Naive thymus-derived CD8-positive, alpha-beta T cell (primary cell): ENCODE measurements at regions not wholly inside any gene's neighbourhood (a gene's known extent, or its start where the extent isn't known, plus 50 kb on each side); places are given as distances from the start of the nearest gene placed in this dataset.

Experiments
- ATAC-seq, 2 donors: fragments of 150-1000 bp; cut with Tn5 transposase in 1 of 2; sonication (Bioruptor Pico), chemical (Tn5 transposase) in 1 of 2; 1 replicate in 1 of 2; 2 replicates in 1 of 2; pipeline ENCODE4 v1.10.0; 2021; ENCODE audit warnings: mild to moderate bottlenecking in 2 of 2, moderate library complexity in 2 of 2
- POLR2A ChIA-PET: fragments of 350-600 bp; sonication (Branson Sonifier 250); formaldehyde crosslinking; loops from one replicate; lab custom pipeline; 2021; ENCODE audit warnings: antibody characterized with exemption; lab: Charles Lee
- DNase-seq, 10 donors: peaks; one replicate each; pipeline versions ENCODE4 v3.0.0 to v3.0.0-alpha.2; 2020 to 2022
- H3K27ac Mint-ChIP-seq, 10 donors: one replicate each; pipeline ENCODE4 v1.8.0; 2020 to 2022; ENCODE audit warnings: mild to moderate bottlenecking in 10 of 10, mixed read lengths in 10 of 10, moderate library complexity in 4 of 10, inconsistent platforms in 1 of 10
- H3K27me3 Mint-ChIP-seq, 5 donors: one replicate each; pipeline ENCODE4 v1.8.0; 2021 to 2022; ENCODE audit warnings: mixed read lengths in 5 of 5
- H3K36me3 Mint-ChIP-seq, 3 donors: one replicate each; pipeline ENCODE4 v1.8.0; 2020 to 2022; ENCODE audit warnings: mixed read lengths in 3 of 3, mild to moderate bottlenecking in 2 of 3, inconsistent platforms in 1 of 3
- H3K4me1 Mint-ChIP-seq, 4 donors: one replicate each; pipeline ENCODE4 v1.8.0; 2021 to 2022; ENCODE audit warnings: mixed read lengths in 4 of 4
- H3K4me3 Mint-ChIP-seq, 10 donors: one replicate each; pipeline ENCODE4 v1.8.0; 2020 to 2022; ENCODE audit warnings: mild to moderate bottlenecking in 10 of 10, mixed read lengths in 10 of 10, moderate library complexity in 6 of 10, inconsistent platforms in 1 of 10
- H3K9me3 Mint-ChIP-seq, 9 donors: one replicate each; pipeline ENCODE4 v1.8.0; 2020 to 2022; ENCODE audit warnings: mixed read lengths in 9 of 9, mild to moderate bottlenecking in 3 of 9, inconsistent platforms in 1 of 9, moderate library complexity in 1 of 9

GRCh38 chr9:107064378-107064777 is 201.4 kb downstream of the ZNF462 start:
- Mint-ChIP-seq H3K4me3 (no peak overlapping the region), H3K36me3 (no peaks in the 10 kb centered on the region), H3K9me3 (no peaks in the 10 kb centered on the region), H3K27ac (no peak overlapping the region), H3K27me3 (peaks cover 0 to 3% (median 0%) of the 10 kb centered on the region in 5 donors), H3K4me1 (peaks cover 0 to 2% (median 0%) of the 10 kb centered on the region in 4 donors)
- POLR2A ChIA-PET = no interaction called here
- DNase-seq = no peak
- no peak for ATAC-seq

GRCh38 chr9:107065549-107065948 is 202.6 kb downstream of the ZNF462 start:
- peaks cover 0 to 3% (median 0%) of the 10 kb centered on the region in 5 donors for H3K27me3 Mint-ChIP-seq
- H3K4me3 Mint-ChIP-seq = no peak overlapping the region
- DNase-seq (no peak), ATAC-seq (no peak)
- no peaks in the 10 kb centered on the region for H3K36me3 Mint-ChIP-seq
- no peaks in the 10 kb centered on the region for H3K9me3 Mint-ChIP-seq
- POLR2A ChIA-PET = no interaction called here
- no peaks in the 10 kb centered on the region for H3K4me1 Mint-ChIP-seq
- no peak overlapping the region for H3K27ac Mint-ChIP-seq

GRCh38 chr9:107067739-107068416 is 204.9 kb downstream of the ZNF462 start:
- peaks cover 0 to 3% (median 0%) of the 10 kb centered on the region in 5 donors for H3K27me3 Mint-ChIP-seq
- no peaks in the 10 kb centered on the region for H3K9me3 Mint-ChIP-seq
- POLR2A ChIA-PET = no interaction called here
- no peaks in the 10 kb centered on the region for H3K4me1 Mint-ChIP-seq
- no peak for DNase-seq
- H3K27ac Mint-ChIP-seq = no peak overlapping the region
- H3K4me3 Mint-ChIP-seq = no peak overlapping the region
- no peak for ATAC-seq
- no peaks in the 10 kb centered on the region for H3K36me3 Mint-ChIP-seq

- peaks cover 0 to 3% (median 0%) of the 10 kb centered on the region in 5 donors for H3K27me3 Mint-ChIP-seq
- H3K27ac Mint-ChIP-seq = no peak overlapping the region
- ATAC-seq (no peak), DNase-seq (no peak)
- H3K9me3 Mint-ChIP-seq = no peaks in the 10 kb centered on the region
- POLR2A ChIA-PET = no interaction called here
- no peak overlapping the region for H3K4me3 Mint-ChIP-seq
- H3K36me3 Mint-ChIP-seq = no peaks in the 10 kb centered on the region
- H3K4me1 Mint-ChIP-seq = no peaks in the 10 kb centered on the region
Measured at GRCh38 chr9:107068581-107068980, 205.6 kb downstream of the ZNF462 start.

GRCh38 chr9:107070586-107070985 is 207.6 kb downstream of the ZNF462 start:
- H3K9me3 Mint-ChIP-seq = peaks cover 0 to 4% (median 0%) of the 10 kb centered on the region in 9 donors
- peaks cover 0 to 8% (median 6%) of the 10 kb centered on the region in 5 donors for H3K27me3 Mint-ChIP-seq
- H3K4me3 Mint-ChIP-seq = no peak overlapping the region
- H3K36me3 Mint-ChIP-seq = no peaks in the 10 kb centered on the region
- POLR2A ChIA-PET = no interaction called here
- ATAC-seq (no peak), DNase-seq (no peak)
- no peaks in the 10 kb centered on the region for H3K4me1 Mint-ChIP-seq
- H3K27ac Mint-ChIP-seq = no peak overlapping the region

- POLR2A ChIA-PET = no interaction called here
- Mint-ChIP-seq H3K36me3 (no peaks in the 10 kb centered on the region), H3K27me3 (peaks cover 5 to 21% (median 12%) of the 10 kb centered on the region in 5 donors), H3K4me1 (no peaks in the 10 kb centered on the region), H3K4me3 (no peak overlapping the region), H3K9me3 (peaks cover 0 to 4% (median 0%) of the 10 kb centered on the region in 9 donors), H3K27ac (no peak overlapping the region)
- ATAC-seq = no peak
- no peak for DNase-seq
Measured at GRCh38 chr9:107078061-107078460, 205.0 kb upstream of the RAD23B start.

GRCh38 chr9:107079589-107079988 is 203.5 kb upstream of the RAD23B start:
- H3K4me1 Mint-ChIP-seq = no peaks in the 10 kb centered on the region
- H3K9me3 Mint-ChIP-seq = peaks cover 0 to 4% (median 0%) of the 10 kb centered on the region in 9 donors
- ATAC-seq = no peak
- peaks cover 6 to 20% (median 12%) of the 10 kb centered on the region in 5 donors for H3K27me3 Mint-ChIP-seq
- H3K27ac Mint-ChIP-seq = no peak overlapping the region
- no peak for DNase-seq
- POLR2A ChIA-PET = no interaction called here
- no peak overlapping the region for H3K4me3 Mint-ChIP-seq
- H3K36me3 Mint-ChIP-seq = no peaks in the 10 kb centered on the region

- no peaks in the 10 kb centered on the region for H3K36me3 Mint-ChIP-seq
- ATAC-seq (no peak), DNase-seq (no peak)
- no peak overlapping the region for H3K27ac Mint-ChIP-seq
- peaks cover 6 to 14% (median 9%) of the 10 kb centered on the region in 5 donors for H3K27me3 Mint-ChIP-seq
- peaks cover 0 to 2% (median 0%) of the 10 kb centered on the region in 9 donors for H3K9me3 Mint-ChIP-seq
- no peak overlapping the region for H3K4me3 Mint-ChIP-seq
- no peaks in the 10 kb centered on the region for H3K4me1 Mint-ChIP-seq
- POLR2A ChIA-PET = no interaction called here
Measured at GRCh38 chr9:107080130-107080529, 202.9 kb upstream of the RAD23B start.

GRCh38 chr9:107086460-107086859 is 196.6 kb upstream of the RAD23B start:
- no peaks in the 10 kb centered on the region for H3K4me1 Mint-ChIP-seq
- H3K9me3 Mint-ChIP-seq = peaks cover 0 to 12% (median 2%) of the 10 kb centered on the region in 9 donors
- peaks cover 15 to 27% (median 18%) of the 10 kb centered on the region in 5 donors for H3K27me3 Mint-ChIP-seq
- POLR2A ChIA-PET = no interaction called here
- peak overlapping the region in 1 of 10 donors; percentile 3 for H3K27ac Mint-ChIP-seq
- ATAC-seq (no peak), DNase-seq (no peak)
- H3K4me3 Mint-ChIP-seq = no peak overlapping the region
- no peaks in the 10 kb centered on the region for H3K36me3 Mint-ChIP-seq

- no peak overlapping the region for H3K27ac Mint-ChIP-seq
- no peaks in the 10 kb centered on the region for H3K36me3 Mint-ChIP-seq
- ATAC-seq (no peak), DNase-seq (no peak)
- no peaks in the 10 kb centered on the region for H3K4me1 Mint-ChIP-seq
- POLR2A ChIA-PET = no interaction called here
- peaks cover 15 to 27% (median 18%) of the 10 kb centered on the region in 5 donors for H3K27me3 Mint-ChIP-seq
- no peak overlapping the region for H3K4me3 Mint-ChIP-seq
- peaks cover 0 to 12% (median 2%) of the 10 kb centered on the region in 9 donors for H3K9me3 Mint-ChIP-seq
Measured at GRCh38 chr9:107087222-107087621, 195.9 kb upstream of the RAD23B start.

- no peaks in the 10 kb centered on the region for H3K36me3 Mint-ChIP-seq
- no peak overlapping the region for H3K27ac Mint-ChIP-seq
- H3K9me3 Mint-ChIP-seq = peaks cover 0 to 12% (median 2%) of the 10 kb centered on the region in 9 donors
- DNase-seq = no peak
- H3K4me3 Mint-ChIP-seq = no peak overlapping the region
- H3K27me3 Mint-ChIP-seq = peaks cover 6 to 27% (median 18%) of the 10 kb centered on the region in 5 donors
- POLR2A ChIA-PET = no interaction called here
- no peaks in the 10 kb centered on the region for H3K4me1 Mint-ChIP-seq
- ATAC-seq = no peak
Measured at GRCh38 chr9:107090218-107090617, 192.9 kb upstream of the RAD23B start.

- peaks cover 0 to 14% (median 7%) of the 10 kb centered on the region in 5 donors for H3K27me3 Mint-ChIP-seq
- H3K36me3 Mint-ChIP-seq = no peaks in the 10 kb centered on the region
- no peak for ATAC-seq
- H3K27ac Mint-ChIP-seq = peak overlapping the region in 1 of 10 donors; percentile 19
- no peak for DNase-seq
- no peak overlapping the region for H3K4me3 Mint-ChIP-seq
- H3K4me1 Mint-ChIP-seq = no peaks in the 10 kb centered on the region
- POLR2A ChIA-PET = no interaction called here
- H3K9me3 Mint-ChIP-seq = peaks cover 0 to 12% (median 2%) of the 10 kb centered on the region in 9 donors
Measured at GRCh38 chr9:107093365-107094060, 189.6 kb upstream of the RAD23B start.

GRCh38 chr9:107094370-107094769 is 188.7 kb upstream of the RAD23B start:
- H3K9me3 Mint-ChIP-seq = peaks cover 0 to 8% (median 0%) of the 10 kb centered on the region in 9 donors
- H3K27me3 Mint-ChIP-seq = peaks cover 0 to 6% (median under 1%) of the 10 kb centered on the region in 5 donors
- no peak overlapping the region for H3K4me3 Mint-ChIP-seq
- no peak for DNase-seq
- H3K36me3 Mint-ChIP-seq = no peaks in the 10 kb centered on the region
- ATAC-seq = no peak
- no peak overlapping the region for H3K27ac Mint-ChIP-seq
- POLR2A ChIA-PET = no interaction called here
- H3K4me1 Mint-ChIP-seq = no peaks in the 10 kb centered on the region
